ENCODE measurements at regions not wholly inside any gene's neighbourhood (a gene's known extent, or its start where the extent isn't known, plus 50 kb on each side); places are given as distances from the start of the nearest gene placed in this dataset.

DNA sequence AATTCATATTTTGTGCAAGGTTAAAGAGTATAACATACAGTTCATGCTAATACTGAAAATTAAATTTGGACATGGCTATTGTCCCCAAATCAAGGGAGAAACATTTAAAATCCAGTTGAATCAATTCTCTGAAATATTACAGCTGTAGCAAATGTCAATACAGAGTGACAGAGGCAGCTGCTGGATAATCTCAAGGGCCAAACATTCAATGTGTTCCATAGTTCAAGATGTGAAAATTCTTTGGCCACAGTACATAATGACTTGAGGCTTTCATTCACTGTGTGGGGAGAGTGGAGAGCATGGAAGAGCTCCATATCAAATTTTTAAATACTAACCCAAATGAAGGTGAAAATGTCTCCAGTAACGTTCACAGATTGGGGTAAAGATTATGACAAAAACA is 1192.8 kb upstream of the CADM2 start:
- no peak for DNase-seq

- DNase-seq, result no peak
Observed at GRCh38 chr3:83769791-83770663, 1188.8 kb upstream of the CADM2 start.

- DNase-seq, result no peak
Observed at GRCh38 chr3:83770664-83771402, 1188.0 kb upstream of the CADM2 start.

DNA sequence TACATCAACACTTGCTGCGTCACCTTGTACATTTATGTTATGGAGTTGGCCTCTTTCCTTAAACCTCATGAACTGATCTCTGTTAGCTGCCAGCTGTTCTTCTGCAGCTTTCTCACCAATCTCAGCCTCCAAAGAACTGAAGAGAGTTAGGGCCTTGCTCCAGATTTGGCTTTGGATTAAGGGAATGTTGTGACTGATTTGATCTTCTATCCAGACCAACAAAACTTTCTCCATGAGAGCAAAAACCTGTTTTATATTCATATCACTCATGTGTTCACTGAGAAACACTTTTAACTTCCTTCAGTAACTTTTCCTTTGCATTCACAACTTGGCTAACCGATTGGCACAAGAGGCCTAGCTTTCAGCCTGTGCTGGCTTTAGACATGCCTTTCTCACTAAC is 1156.0 kb upstream of the CADM2 start:
- no peak for DNase-seq

- no peak for DNase-seq
Observed at GRCh38 chr3:83807511-83807910, 1151.3 kb upstream of the CADM2 start.

DNA sequence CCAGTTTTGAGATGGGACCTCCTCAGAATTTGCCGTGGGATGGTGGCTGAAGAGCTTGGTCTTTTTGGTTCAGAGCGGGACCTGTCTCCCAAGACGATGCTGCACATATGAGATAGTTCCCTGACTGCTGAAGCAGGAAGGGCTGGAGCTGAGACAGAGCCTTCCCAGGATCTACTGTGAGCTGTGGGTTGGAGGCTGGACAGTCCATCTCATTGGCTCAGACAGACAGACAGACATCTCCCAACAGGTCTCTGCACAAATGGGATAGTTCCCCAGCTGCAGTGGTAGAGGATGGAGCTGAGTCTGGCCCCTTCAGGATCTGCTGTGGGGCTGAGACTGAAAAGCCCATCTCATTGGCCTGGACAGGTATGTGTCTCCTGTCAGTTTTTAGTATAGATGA is 1145.6 kb upstream of the CADM2 start:
- DNase-seq, result no peak

DNA sequence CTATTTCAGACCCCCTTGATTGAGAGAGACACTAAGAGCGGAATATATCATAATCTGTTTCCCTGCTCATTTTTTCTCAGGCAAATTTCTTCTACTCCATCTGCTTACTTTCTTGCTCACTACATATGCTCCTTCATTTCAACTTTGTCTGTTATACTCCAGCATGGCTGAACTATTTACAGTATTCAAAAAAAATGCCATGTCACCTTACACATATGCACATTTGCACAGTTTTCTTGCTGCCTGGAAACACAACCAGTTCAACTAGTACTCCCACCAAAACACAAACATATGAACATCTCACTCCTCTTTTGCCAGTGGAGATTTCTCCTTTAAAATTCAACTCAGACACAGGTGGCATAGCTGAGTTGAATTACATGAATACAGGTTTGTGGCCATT is 1142.1 kb upstream of the CADM2 start:
- DNase-seq, result no peak

DNA sequence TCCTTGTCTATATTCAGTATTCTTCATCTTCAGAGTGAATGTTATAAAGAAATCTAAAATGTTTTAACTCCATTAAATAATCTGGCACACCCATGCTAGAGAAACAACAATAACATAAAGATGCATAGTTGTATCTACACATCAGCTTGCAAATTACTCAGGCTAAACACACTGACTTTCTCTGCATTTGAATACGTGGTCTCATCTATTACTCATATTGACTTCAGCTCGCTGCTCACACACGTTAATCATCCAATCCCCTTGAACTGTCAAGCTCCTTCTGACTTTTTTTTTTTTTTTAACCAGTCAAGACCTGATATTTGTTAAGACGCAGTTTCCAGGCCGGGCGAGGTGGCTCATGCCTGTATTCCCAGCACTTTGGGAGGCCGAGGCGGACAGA is 1137.3 kb upstream of the CADM2 start:
- DNase-seq, result no peak

DNA sequence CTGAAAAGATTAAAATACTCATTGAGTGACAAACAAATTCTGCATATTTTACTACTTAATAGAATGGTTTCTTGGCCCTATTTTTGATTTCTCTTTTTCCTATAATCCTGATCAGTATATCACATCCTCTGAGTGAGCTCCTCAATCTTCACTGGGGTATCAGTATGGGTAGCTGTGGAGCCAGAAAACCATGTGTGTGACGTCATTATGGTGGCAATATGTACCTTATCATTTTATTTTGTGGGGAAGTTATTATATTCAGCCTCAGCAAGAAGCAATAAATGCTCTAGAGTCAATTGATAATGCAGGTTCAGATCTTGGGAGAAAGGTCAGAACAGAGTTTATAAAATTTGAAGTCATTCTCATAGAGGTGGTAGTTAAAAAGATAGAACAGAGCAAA is 1135.7 kb upstream of the CADM2 start:
- DNase-seq, result no peak

DNA sequence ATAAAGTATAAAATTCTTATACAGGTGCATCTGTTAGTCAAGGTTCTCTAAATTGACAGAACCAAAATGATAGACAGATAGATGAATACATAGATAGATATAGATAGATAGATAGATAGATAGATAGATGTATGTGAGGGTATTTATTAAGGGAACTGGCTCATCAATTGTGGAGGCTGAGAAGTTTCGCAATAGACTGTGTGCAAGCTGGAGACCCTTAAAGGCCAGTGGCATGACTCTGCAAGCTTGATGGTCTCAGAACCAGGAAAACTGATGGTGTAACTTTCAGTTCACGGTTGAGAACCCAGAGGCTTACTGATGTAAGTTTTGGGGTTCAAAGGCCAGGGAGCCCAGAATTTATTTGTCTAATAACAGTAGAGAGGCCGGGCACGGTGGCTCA is 1123.7 kb upstream of the CADM2 start:
- DNase-seq, result no peak

GRCh38 chr3:83842511-83842910 is 1116.3 kb upstream of the CADM2 start:
- DNase-seq, result no peak

DNA sequence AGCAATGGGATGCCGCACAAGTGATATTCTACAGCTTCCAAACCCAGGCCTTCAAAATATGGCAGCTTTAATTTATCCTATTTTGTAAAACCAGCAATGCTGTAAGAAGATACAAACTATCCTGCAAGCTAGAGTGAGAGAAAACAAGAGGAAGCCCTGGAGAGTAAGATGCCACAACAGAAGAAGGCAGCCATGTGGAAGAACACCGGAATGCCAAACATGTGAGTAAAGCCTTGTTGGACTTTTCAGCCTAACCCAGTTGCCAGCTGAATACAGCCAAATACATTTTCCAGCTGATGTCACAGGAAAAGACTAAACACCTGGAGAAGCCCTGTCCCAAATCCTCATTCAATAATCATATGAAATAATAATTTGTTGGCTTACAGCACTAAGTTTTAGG is 1115.1 kb upstream of the CADM2 start:
- no peak for DNase-seq

DNA sequence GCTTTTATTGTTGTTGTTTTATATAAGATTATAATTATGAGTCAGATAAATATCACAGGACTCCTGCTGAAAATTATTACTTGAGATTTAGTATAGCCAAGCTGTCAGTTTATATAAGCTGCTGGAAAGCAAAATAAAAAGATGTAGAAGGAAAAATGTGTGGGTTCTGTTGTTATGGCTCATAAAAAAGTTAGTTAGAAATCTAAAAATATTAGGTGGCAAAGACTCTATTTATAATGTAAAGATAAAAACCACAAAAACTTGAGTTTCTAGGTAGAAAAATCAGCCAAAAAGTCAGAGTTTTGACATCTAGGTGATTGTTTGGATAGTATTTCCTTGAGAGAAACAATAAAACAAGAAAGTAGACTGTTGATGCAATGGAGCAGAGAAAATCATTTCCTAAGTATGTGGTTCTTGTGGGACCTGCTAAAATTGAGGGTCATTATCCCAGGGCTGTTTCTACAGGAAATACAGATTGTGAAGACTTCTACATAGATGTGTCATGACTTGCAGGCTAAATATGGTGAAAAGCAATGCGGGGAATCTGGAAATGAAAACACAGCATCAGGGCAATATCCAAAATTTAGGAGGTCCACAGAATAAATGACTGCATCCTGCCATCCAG is 1109.6 kb upstream of the CADM2 start:
- no peak for DNase-seq

DNA sequence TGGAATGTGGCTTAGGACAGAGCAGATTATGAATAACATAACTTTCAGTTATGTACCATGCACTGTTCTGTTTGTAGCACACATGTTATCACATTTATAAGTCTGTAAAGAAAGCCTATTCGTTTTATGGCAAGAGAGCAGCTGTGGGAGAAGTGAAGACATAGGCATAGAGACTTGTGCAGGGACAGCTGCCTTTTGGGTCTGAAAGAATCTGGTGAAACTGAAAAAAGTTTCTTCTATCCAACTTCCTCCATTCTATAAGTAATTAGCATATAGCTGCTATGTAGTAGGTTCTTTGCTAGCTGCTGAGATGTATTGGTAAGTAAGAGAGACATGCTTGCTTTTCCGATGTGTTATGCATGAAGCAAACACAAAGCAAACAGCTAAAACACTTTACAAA is 1095.4 kb upstream of the CADM2 start:
- DNase-seq, result no peak

DNA sequence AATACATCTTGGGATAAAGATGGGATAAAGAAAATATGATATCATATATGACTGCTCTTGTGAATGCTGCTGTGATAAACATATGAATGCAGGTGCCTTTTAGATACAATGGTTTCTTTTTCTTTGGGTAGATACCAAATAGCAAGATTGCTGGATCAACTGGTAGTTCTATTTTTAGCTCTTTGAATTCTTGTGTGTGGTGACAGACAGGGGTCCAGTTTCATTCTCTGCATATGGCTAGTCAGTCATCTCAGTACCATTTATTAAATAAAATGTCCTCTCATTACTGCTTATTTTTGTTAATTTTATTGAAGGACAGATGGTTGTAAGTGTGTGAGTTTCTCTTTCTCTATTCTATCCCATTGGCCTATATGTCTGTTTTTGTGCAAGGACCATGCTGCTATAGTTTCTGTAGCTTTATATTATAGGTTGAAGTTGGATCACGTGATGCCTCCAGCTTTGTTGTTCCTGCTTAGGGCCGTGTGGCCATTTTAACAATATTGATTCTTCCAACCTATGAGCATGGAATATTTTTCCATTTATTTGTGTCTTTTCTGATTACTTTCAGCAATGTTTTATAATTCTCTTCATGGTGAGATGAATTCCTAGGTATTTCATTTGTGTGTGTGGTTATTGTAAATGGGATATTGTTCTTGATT is 1089.8 kb upstream of the CADM2 start:
- no peak for DNase-seq

DNA sequence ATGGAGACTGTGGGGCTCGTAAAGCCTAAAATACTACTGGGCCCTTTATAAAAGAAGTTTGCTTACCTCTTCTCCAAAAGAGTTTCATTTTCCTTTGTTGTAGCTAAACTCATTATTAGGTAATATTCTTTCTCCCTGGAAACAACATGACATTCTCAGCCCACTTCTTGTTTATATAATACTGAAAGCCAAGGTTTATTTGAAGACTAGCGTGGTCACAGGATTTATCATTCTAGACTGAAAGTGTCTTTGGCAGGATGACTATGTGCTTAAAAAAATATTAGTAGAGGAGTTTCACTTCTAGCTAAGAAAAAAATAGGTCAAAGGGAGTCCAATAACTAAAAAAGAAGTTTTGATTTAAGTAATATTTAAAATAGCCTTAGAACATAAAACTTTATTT is 1085.2 kb upstream of the CADM2 start:
- DNase-seq, result no peak

GRCh38 chr3:83877910-83878309 is 1080.9 kb upstream of the CADM2 start:
- DNase-seq, result peak; percentile 57

GRCh38 chr3:83882701-83883100 is 1076.1 kb upstream of the CADM2 start:
- DNase-seq, result no peak

- no peak for DNase-seq
Observed at GRCh38 chr3:83890039-83890762, 1068.6 kb upstream of the CADM2 start.

DNA sequence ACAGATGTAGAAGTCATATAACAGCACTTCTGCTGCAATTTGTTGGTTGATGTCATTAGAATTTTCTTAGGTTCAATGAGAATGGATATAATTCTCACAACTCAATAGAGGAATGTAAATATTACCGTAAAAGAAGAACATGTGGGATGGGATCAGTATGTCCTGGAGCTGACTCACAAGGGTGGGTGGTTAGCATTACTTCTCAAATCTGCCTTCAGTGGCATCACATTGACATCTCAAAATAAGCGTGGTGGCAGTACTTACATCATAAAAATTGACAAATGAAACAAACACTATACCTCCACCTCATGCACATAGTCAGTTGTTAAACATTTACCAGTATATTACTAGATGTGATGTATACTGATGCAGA is 1068.0 kb upstream of the CADM2 start:
- DNase-seq, result no peak

GRCh38 chr3:83894223-83894622 is 1064.6 kb upstream of the CADM2 start:
- DNase-seq, result no peak

GRCh38 chr3:83895892-83896291 is 1062.9 kb upstream of the CADM2 start:
- DNase-seq, result no peak

Measured in NCI-H524 treated with DMSO at 0.1 percent for 48 hours (cell line).